HL-60 (cell line): ENCODE measurements at regions not wholly inside any gene's neighbourhood (a gene's known extent, or its start where the extent isn't known, plus 50 kb on each side); places are given as distances from the start of the nearest gene placed in this dataset.

ENCODE experiments used
- DNase-seq, 2 experiments: peaks; one replicate each; pipeline ENCODE4 v3.0.0-alpha.2; 2010 to 2020; ENCODE audit warnings: low read depth in 1 of 2, low spot score in 1 of 2
- H3K27ac ChIP-seq: fragments of 250-450 bp; sonication (Bioruptor Pico); replicated peaks from 2 replicates; pipeline ENCODE4 v1.5.1; 2020; ENCODE audit warnings: mild to moderate bottlenecking, moderate library complexity
- H3K27me3 ChIP-seq: fragments of 250-450 bp; sonication (Bioruptor Pico); 2 replicates; pipeline ENCODE4 v1.5.1; 2021; ENCODE audit warnings: mild to moderate bottlenecking, moderate library complexity; ENCODE audit not compliant: insufficient read depth, poor library complexity, severe bottlenecking
- H3K4me3 ChIP-seq: replicated peaks from 2 replicates; pipeline ENCODE4 v1.5.1; 2011; ENCODE audit warnings: mild to moderate bottlenecking, control low read depth, low read length; ENCODE audit not compliant: insufficient read depth
- GABPA ChIP-seq: IDR thresholded peaks from 2 replicates; pipeline ENCODE4 v1.6.1; 2012; ENCODE audit warnings: low read depth
- POLR2AphosphoS5 ChIP-seq: IDR thresholded peaks from 2 replicates; pipeline ENCODE4 v1.6.1; 2012; ENCODE audit warnings: low read depth
- SPI1 ChIP-seq: IDR thresholded peaks from 2 replicates; pipeline ENCODE4 v1.6.1; 2012; ENCODE audit warnings: low read depth, mild to moderate bottlenecking, borderline replicate concordance
- TF ChIP-seq, protein P1 (sequence below): IDR thresholded peaks from one replicate; pipeline ENCODE4 v1.5.1; 2011; ENCODE audit warnings: low read length, control low read depth, inconsistent platforms; ENCODE audit not compliant: insufficient read depth
- TF ChIP-seq, protein P2 (sequence below): IDR thresholded peaks from 2 replicates; pipeline ENCODE4 v1.6.1; 2012; ENCODE audit warnings: low read depth; ENCODE audit not compliant: insufficient replicate concordance

DNA sequence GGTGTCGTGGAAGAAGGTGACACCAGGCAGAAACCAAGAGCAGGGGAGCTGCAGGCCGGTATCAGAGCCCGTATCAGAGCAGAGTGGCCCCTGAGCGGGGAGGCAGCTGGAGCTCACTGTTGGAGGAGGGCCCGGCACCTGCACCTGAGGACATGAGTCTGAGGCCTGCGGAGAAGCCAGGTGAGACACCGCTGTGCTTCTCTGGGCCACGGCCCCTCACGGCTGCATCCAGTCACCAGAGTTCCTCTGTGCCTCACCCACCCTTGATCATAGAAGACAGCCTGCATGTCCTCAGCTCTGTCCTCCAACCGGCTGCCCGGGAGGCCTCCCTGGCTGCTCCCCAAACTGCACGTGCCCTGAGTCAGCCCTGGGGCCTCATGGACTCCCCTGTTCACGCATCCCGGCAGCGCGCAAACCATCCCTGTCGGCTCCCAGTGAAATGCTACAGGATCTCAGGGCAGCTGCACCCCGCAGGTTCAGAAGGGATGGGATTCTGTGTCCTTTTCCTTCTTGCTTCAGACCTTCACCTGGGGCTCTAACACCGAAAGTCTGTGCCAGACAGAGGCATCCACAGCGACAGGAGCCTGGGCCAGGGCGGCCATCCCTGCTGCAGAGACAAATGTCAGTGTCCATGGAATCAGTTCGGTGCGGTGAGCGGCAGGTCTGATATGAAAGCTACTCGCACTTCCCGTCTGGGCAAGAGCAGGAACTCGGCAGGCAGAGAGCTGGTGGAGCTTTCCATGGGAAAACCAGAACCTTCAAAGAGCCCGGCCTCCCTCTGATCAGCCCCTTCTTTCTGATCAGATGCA, 111.9 kb upstream of the FAM20C start:
- TF ChIP-seq, protein P1, sequence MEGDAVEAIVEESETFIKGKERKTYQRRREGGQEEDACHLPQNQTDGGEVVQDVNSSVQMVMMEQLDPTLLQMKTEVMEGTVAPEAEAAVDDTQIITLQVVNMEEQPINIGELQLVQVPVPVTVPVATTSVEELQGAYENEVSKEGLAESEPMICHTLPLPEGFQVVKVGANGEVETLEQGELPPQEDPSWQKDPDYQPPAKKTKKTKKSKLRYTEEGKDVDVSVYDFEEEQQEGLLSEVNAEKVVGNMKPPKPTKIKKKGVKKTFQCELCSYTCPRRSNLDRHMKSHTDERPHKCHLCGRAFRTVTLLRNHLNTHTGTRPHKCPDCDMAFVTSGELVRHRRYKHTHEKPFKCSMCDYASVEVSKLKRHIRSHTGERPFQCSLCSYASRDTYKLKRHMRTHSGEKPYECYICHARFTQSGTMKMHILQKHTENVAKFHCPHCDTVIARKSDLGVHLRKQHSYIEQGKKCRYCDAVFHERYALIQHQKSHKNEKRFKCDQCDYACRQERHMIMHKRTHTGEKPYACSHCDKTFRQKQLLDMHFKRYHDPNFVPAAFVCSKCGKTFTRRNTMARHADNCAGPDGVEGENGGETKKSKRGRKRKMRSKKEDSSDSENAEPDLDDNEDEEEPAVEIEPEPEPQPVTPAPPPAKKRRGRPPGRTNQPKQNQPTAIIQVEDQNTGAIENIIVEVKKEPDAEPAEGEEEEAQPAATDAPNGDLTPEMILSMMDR = no peak
- TF ChIP-seq POLR2AphosphoS5 = no peak
- TF ChIP-seq, protein P2, sequence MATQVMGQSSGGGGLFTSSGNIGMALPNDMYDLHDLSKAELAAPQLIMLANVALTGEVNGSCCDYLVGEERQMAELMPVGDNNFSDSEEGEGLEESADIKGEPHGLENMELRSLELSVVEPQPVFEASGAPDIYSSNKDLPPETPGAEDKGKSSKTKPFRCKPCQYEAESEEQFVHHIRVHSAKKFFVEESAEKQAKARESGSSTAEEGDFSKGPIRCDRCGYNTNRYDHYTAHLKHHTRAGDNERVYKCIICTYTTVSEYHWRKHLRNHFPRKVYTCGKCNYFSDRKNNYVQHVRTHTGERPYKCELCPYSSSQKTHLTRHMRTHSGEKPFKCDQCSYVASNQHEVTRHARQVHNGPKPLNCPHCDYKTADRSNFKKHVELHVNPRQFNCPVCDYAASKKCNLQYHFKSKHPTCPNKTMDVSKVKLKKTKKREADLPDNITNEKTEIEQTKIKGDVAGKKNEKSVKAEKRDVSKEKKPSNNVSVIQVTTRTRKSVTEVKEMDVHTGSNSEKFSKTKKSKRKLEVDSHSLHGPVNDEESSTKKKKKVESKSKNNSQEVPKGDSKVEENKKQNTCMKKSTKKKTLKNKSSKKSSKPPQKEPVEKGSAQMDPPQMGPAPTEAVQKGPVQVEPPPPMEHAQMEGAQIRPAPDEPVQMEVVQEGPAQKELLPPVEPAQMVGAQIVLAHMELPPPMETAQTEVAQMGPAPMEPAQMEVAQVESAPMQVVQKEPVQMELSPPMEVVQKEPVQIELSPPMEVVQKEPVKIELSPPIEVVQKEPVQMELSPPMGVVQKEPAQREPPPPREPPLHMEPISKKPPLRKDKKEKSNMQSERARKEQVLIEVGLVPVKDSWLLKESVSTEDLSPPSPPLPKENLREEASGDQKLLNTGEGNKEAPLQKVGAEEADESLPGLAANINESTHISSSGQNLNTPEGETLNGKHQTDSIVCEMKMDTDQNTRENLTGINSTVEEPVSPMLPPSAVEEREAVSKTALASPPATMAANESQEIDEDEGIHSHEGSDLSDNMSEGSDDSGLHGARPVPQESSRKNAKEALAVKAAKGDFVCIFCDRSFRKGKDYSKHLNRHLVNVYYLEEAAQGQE = no peak
- no peak for TF ChIP-seq GABPA
- no peak for TF ChIP-seq SPI1
- H3K27ac ChIP-seq = no peak overlapping the region
- DNase-seq = no peak
- H3K4me3 ChIP-seq = no peak overlapping the region
- H3K27me3 ChIP-seq = no peaks in the 10 kb centered on the region

DNA sequence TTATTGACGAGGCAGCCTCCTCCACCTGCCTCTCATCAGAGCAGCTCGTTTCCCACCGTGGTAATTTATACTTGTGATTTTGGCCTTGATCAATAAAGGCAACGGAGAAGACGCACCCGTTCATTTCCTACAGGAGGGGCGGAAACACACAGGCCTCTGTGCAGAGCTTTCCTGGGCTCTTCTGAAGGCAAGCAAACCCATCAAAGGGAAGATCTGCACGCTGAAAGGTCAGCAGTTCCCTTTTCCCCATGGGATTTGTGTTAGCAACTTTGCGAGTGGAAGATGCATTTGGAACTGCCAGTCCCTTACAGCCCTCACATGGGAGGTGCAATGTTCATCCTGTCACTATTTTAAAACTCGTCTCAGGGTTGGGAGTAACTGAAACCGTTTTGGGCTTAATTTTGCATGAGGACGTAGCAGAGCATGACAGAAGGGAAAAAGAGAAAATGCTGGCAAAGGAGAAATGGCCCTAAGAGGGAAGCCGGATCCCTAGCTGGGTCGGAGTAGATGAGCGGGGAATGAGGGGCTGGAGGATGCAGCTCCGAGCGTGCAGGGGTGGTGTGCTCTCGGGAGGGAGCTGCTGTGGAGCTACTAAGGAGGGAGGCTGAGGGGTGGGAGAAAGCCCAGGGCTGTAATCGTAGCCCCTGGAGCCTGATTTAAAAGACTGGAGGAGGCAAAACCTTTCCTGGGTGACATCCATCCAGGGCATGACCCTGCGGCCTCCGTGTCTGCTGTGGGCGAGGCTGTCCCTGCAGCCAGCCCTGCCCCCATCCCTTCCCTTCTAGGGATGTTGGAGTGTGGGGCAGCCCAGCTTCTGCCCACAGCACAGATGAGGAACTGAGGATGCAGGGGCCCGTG, 111.1 kb upstream of the FAM20C start:
- no peak overlapping the region for H3K27ac ChIP-seq
- TF ChIP-seq POLR2AphosphoS5 (no peak), SPI1 (peak; percentile 9; the same call in 1 of the 2 replicates)

DNA sequence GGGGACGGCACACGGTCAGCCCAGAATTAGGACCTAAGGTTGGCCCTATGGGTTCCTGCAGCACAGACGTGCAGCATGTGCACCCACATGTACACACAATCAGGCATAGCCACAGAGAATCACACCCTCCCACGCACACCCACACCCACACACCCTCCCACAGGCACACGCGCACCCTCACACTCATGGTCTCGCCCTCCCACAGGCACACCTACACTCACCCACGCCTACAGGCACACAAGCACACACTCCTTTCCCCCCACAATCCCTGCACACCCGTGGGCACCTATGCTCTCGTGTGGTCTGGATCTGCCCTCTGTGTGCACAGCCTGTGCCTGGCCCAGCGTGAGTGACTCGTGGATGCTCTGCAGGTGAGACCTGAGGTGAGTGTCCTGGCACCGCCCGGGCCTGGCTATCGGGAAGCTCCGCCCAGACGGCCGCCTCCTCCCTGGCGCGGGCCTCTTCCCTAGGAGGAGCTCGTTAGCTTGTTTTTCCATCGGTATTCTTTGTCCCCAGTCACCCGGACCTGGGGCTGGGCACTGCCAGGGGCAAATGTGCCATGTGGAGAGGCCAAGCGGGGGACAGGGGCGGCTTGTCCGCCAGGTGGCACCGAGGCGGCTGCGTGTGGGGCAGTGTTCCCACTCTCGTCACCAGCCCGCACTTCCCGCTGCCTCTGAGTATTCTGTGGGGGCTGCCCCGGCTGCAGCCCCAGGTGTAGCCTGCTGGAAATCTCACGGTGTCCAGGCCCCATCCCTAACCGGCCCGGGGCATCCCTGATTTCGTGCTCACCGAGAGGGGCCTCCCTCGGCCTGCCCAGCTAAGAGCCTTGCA, 110.2 kb upstream of the FAM20C start:
- Histone ChIP-seq H3K4me3 (no peak overlapping the region), H3K27ac (no peak overlapping the region), H3K27me3 (no peaks in the 10 kb centered on the region)
- TF ChIP-seq SPI1 = no peak
- TF ChIP-seq, protein P2 = no peak
- no peak for TF ChIP-seq POLR2AphosphoS5
- TF ChIP-seq GABPA = no peak
- TF ChIP-seq, protein P1 = no peak
- peak in 1 of 2 experiments; percentile 45 for DNase-seq

More for the DNA sequence above, 111.1 kb upstream of the FAM20C start:
- no peaks in the 10 kb centered on the region for H3K27me3 ChIP-seq
- no peak for DNase-seq
- no peak overlapping the region for H3K4me3 ChIP-seq
